Nephron progenitor cell (in vitro differentiated cells): ENCODE measurements at regions not wholly inside any gene's neighbourhood (a gene's known extent, or its start where the extent isn't known, plus 50 kb on each side); places are given as distances from the start of the nearest gene placed in this dataset.
A peak's percentile ranks its signal among the peaks of the same experiment; 100 is the strongest.

Source experiments
- DNase-seq: peaks from one replicate; pipeline ENCODE4 v3.0.0; 2021
- H3K27ac Mint-ChIP-seq: 2 replicates; pipeline ENCODE4 v1.8.0; 2021; ENCODE audit warnings: mild to moderate bottlenecking, moderate library complexity, mixed read lengths
- H3K27me3 Mint-ChIP-seq: 2 replicates; pipeline ENCODE4 v1.8.0; 2021; ENCODE audit warnings: mild to moderate bottlenecking, low read depth, mixed read lengths; ENCODE audit not compliant: poor library complexity
- H3K36me3 Mint-ChIP-seq: 2 replicates; pipeline ENCODE4 v1.8.0; 2021; ENCODE audit warnings: low read depth, mixed read lengths
- H3K4me1 Mint-ChIP-seq: 2 replicates; pipeline ENCODE4 v1.8.0; 2021; ENCODE audit warnings: mixed read lengths
- H3K4me3 Mint-ChIP-seq: 2 replicates; pipeline ENCODE4 v1.8.0; 2021; ENCODE audit warnings: mild to moderate bottlenecking, moderate library complexity, mixed read lengths
- H3K9me3 Mint-ChIP-seq: 2 replicates; pipeline ENCODE4 v1.8.0; 2021; ENCODE audit warnings: mild to moderate bottlenecking, moderate library complexity, mixed read lengths
- TF ChIP-seq, protein P1 (sequence below): fragments of 200-600 bp; sonication (generic); IDR thresholded peaks from 2 replicates; pipeline ENCODE4 v1.5.0; 2021; ENCODE audit warnings: antibody characterized with exemption

GRCh38 chr1:4529446-4530165 is 124.8 kb upstream of the AJAP1 start:
- peaks cover 33% of the 10 kb centered on the region for H3K27me3 Mint-ChIP-seq
- no peak overlapping the region for H3K4me3 Mint-ChIP-seq
- H3K9me3 Mint-ChIP-seq, result no peaks in the 10 kb centered on the region
- H3K36me3 Mint-ChIP-seq, result no peaks in the 10 kb centered on the region
- DNase-seq, result no peak
- peaks cover 5% of the 10 kb centered on the region for H3K4me1 Mint-ChIP-seq
- H3K27ac Mint-ChIP-seq, result no peak overlapping the region
- TF ChIP-seq, protein P1, sequence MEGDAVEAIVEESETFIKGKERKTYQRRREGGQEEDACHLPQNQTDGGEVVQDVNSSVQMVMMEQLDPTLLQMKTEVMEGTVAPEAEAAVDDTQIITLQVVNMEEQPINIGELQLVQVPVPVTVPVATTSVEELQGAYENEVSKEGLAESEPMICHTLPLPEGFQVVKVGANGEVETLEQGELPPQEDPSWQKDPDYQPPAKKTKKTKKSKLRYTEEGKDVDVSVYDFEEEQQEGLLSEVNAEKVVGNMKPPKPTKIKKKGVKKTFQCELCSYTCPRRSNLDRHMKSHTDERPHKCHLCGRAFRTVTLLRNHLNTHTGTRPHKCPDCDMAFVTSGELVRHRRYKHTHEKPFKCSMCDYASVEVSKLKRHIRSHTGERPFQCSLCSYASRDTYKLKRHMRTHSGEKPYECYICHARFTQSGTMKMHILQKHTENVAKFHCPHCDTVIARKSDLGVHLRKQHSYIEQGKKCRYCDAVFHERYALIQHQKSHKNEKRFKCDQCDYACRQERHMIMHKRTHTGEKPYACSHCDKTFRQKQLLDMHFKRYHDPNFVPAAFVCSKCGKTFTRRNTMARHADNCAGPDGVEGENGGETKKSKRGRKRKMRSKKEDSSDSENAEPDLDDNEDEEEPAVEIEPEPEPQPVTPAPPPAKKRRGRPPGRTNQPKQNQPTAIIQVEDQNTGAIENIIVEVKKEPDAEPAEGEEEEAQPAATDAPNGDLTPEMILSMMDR, result no peak

DNA sequence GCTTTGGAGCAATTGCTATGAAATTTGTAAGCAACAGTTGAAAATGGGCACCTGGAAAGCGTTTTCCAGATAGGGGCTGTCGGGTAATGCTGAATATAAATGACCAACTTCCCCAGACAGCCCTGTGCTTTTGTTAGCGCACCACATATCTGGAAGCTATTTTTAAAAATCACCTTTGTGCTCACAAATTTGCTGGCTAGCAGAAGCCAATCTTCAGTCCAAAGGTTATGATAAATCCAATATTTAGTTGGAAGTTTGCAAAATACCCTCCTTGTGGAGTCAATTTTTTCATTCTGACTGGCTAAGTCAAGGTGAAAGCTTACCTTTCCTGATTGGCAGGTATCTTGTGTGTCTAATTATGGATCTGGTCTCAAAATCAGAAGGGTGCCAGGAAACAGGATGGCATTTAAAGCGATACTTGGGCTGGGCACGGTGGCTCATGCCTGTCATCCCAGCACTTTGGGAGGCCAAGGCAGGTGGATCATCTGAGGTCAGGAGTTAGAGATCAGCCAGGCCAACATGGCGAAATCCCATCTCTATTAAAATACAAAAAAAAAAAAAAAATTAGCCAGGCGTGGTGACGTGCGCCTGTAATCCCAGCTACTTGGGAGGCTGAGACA is 124.1 kb upstream of the AJAP1 start:
- TF ChIP-seq, protein P1, result no peak
- Mint-ChIP-seq H3K4me3 (no peak overlapping the region), H3K27ac (no peak overlapping the region)

DNA sequence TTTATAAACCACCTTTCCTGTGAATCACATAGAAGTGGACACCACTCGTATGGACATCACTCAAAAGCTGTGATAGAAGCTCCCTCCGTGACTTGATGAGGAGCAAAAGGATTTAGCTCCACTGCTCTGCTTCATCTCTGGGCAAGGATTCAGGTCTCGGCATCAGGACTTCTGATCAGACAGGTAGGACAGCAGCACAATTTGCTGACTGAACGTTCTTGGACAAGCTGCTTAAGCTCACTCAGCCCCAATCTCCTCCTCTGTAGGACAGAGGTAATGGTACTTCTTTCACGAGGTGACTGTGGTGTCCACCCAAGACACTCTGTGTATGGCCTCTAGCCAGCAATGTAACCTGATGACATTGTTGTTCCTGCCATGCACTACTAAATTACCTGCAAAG is 122.6 kb upstream of the AJAP1 start:
- H3K4me3 Mint-ChIP-seq, result no peak overlapping the region
- H3K27me3 Mint-ChIP-seq, result peaks cover 30% of the 10 kb centered on the region
- peaks cover 15% of the 10 kb centered on the region for H3K9me3 Mint-ChIP-seq
- H3K4me1 Mint-ChIP-seq, result peaks cover 5% of the 10 kb centered on the region
- H3K36me3 Mint-ChIP-seq, result no peaks in the 10 kb centered on the region
- no peak for DNase-seq
- TF ChIP-seq, protein P1, result no peak
- no peak overlapping the region for H3K27ac Mint-ChIP-seq

More for the DNA sequence above, 124.1 kb upstream of the AJAP1 start:
- DNase-seq, result no peak
- no peaks in the 10 kb centered on the region for H3K36me3 Mint-ChIP-seq
- H3K9me3 Mint-ChIP-seq, result peaks cover 5% of the 10 kb centered on the region
- peaks cover 33% of the 10 kb centered on the region for H3K27me3 Mint-ChIP-seq
- H3K4me1 Mint-ChIP-seq, result peaks cover 5% of the 10 kb centered on the region

GRCh38 chr1:4532656-4533055 is 121.8 kb upstream of the AJAP1 start:
- no peak overlapping the region for H3K4me3 Mint-ChIP-seq
- DNase-seq, result no peak
- H3K4me1 Mint-ChIP-seq, result peaks cover 5% of the 10 kb centered on the region
- H3K36me3 Mint-ChIP-seq, result no peaks in the 10 kb centered on the region
- H3K9me3 Mint-ChIP-seq, result peaks cover 15% of the 10 kb centered on the region
- TF ChIP-seq, protein P1, result no peak
- H3K27me3 Mint-ChIP-seq, result peaks cover 27% of the 10 kb centered on the region
- H3K27ac Mint-ChIP-seq, result no peak overlapping the region

- H3K36me3 Mint-ChIP-seq, result no peaks in the 10 kb centered on the region
- H3K27ac Mint-ChIP-seq, result no peak overlapping the region
- peaks cover 12% of the 10 kb centered on the region for H3K9me3 Mint-ChIP-seq
- H3K4me3 Mint-ChIP-seq, result no peak overlapping the region
- no peaks in the 10 kb centered on the region for H3K4me1 Mint-ChIP-seq
- DNase-seq, result no peak
- peaks cover 37% of the 10 kb centered on the region for H3K27me3 Mint-ChIP-seq
- TF ChIP-seq, protein P1, result no peak
Measured at GRCh38 chr1:4546911-4547310, 107.5 kb upstream of the AJAP1 start.

- Mint-ChIP-seq H3K27ac (no peak overlapping the region), H3K4me1 (no peaks in the 10 kb centered on the region), H3K9me3 (no peaks in the 10 kb centered on the region), H3K27me3 (peaks cover 34% of the 10 kb centered on the region), H3K4me3 (no peak overlapping the region), H3K36me3 (no peaks in the 10 kb centered on the region)
- TF ChIP-seq, protein P1, result no peak
- DNase-seq, result peak; percentile 46
Measured at GRCh38 chr1:4549930-4550329, 104.5 kb upstream of the AJAP1 start.
